ENCODE measurements at regions not wholly inside any gene's neighbourhood (a gene's known extent, or its start where the extent isn't known, plus 50 kb on each side); places are given as distances from the start of the nearest gene placed in this dataset.

DNA sequence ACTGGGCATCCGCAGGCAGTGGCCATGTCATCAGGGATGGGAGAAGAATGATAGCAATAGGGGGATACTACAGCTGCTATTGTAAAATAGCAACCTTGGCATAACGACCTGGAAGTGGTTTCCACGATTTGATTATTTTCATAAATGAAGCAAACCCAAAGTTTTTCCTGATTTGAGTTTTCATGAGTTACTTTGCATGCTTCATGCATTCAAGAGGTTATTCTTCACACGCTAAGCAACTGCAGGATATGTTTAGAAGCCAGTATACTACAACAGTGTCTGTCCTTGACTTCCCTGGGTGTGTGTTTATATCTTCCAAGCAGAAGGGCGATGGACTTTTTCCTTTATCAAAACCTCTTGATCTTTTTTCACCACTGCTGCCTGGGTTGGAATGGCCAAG is 281.1 kb upstream of the DUSP10 start:
- no peak for DNase-seq (ENCODE audit: low spot score)
- in situ Hi-C loops (cut with MboI; ENCODE audit: low sequenced_read_pairs, unreplicated experiment) = no loop called here
- TF ChIP-seq, protein P1, sequence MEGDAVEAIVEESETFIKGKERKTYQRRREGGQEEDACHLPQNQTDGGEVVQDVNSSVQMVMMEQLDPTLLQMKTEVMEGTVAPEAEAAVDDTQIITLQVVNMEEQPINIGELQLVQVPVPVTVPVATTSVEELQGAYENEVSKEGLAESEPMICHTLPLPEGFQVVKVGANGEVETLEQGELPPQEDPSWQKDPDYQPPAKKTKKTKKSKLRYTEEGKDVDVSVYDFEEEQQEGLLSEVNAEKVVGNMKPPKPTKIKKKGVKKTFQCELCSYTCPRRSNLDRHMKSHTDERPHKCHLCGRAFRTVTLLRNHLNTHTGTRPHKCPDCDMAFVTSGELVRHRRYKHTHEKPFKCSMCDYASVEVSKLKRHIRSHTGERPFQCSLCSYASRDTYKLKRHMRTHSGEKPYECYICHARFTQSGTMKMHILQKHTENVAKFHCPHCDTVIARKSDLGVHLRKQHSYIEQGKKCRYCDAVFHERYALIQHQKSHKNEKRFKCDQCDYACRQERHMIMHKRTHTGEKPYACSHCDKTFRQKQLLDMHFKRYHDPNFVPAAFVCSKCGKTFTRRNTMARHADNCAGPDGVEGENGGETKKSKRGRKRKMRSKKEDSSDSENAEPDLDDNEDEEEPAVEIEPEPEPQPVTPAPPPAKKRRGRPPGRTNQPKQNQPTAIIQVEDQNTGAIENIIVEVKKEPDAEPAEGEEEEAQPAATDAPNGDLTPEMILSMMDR (IDR thresholded peaks at IDR 0.05; ENCODE audit: borderline replicate concordance, control extremely low read depth, extremely low read depth, insufficient read depth, missing control alignments) = no peak

DNA sequence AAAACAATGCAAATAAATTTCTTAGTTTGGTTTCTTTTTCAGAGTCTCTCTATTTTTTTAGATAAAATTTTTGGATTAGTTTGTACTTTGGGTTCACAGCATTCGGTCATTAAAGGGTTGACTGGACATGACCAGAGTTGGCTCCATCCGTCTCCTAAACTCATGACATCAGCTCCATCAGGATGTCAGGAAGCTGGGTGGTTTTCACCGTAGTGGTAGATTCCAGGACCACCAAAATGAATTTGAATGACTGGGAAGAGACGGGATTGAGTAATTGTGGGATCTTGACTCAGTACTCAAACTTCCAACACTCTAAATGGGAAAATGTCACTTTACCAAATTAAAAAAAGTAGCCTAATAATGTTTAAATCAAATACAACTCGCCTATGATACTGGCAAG is 279.2 kb upstream of the DUSP10 start:
- TF ChIP-seq, protein P1 (IDR thresholded peaks at IDR 0.05; ENCODE audit: borderline replicate concordance, control extremely low read depth, extremely low read depth, insufficient read depth, missing control alignments) = no peak
- in situ Hi-C loops (cut with MboI; ENCODE audit: low sequenced_read_pairs, unreplicated experiment) = no loop called here
- no peak for DNase-seq (ENCODE audit: low spot score)

DNA sequence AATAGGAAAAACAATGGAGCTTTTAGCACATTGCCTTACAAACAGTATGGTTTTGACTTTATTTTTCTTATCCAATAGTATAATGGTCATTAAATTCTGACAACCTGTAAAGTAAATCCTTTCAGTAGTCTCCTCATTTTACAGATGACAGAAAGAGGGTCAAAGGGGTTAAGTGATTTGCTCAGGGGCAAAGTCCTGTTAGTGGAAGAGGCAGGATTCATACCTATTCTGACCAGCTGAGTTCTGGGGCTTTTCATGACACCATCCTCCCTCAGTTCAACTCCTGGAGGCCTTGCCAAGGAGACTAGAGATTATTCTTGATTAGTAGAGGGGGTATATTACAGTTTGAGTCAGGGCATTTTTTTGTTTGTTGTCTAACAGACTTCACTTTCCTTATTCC is 278.7 kb upstream of the DUSP10 start:
- TF ChIP-seq, protein P1 (IDR thresholded peaks at IDR 0.05; ENCODE audit: borderline replicate concordance, control extremely low read depth, extremely low read depth, insufficient read depth, missing control alignments) = no peak
- DNase-seq (ENCODE audit: low spot score) = no peak
- in situ Hi-C loops (cut with MboI; ENCODE audit: low sequenced_read_pairs, unreplicated experiment) = no loop called here

DNA sequence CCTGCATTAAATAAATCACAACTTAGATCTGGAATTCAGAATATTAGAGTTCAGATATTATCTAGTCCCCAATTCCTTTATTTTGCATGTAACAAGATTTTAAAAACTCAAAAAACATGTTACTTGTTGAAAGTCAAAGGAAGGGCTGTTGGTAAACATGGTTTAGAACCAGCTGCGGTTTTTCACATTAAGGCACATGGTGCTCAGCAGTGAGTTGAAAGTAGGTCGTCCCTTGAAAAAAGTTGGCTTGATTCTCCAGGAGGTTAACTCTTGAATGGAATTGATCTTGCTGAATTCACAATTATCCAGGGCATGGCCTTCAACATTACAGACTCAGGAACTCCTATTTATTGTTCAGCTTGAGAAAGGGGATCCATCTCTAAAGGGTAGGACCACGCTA is 277.1 kb upstream of the DUSP10 start:
- TF ChIP-seq, protein P1 (IDR thresholded peaks at IDR 0.05; ENCODE audit: borderline replicate concordance, control extremely low read depth, extremely low read depth, insufficient read depth, missing control alignments) = no peak
- in situ Hi-C loops (cut with MboI; ENCODE audit: low sequenced_read_pairs, unreplicated experiment) = no loop called here
- no peak for DNase-seq (ENCODE audit: low spot score)

DNA sequence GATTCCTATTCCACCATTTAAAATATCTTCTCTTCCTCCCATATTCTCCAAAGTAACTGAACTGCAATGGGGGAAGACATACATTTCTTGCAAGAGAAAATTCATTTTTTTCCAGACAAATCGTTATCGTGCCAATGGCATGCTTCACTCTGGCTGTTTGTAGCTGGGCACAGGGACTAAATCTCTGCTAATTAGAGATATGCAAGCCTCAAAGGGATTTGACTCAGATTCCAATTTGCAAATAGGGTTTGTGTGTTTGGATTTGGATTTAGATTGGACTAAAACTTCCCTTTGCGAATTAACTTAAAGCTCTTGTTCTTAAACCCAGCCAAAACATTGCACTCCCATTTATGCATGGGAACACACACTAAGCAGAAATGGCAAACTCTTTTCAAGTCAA is 276.2 kb upstream of the DUSP10 start:
- in situ Hi-C loops (cut with MboI; ENCODE audit: low sequenced_read_pairs, unreplicated experiment) = no loop called here
- TF ChIP-seq, protein P1 (IDR thresholded peaks at IDR 0.05; ENCODE audit: borderline replicate concordance, control extremely low read depth, extremely low read depth, insufficient read depth, missing control alignments) = no peak
- no peak for DNase-seq (ENCODE audit: low spot score)

DNA sequence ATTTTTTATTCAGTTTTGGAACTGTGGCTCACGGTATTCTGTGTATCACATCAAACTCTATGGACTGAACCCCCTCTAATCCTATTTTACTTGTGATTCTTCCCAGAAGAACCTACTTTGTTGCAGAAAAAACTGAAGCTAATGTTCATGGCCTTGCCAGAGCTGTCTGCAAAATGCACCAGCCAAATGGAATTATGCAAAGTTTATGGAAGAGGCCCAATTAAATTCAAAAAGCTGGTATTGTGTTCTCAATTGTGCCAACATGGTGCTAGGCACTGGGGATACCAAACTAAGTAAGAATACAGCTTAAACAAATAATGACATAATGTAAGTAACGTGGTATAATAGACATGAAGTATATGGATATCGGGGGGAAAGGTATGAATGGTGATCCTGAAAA is 273.8 kb upstream of the DUSP10 start:
- in situ Hi-C loops (cut with MboI; ENCODE audit: low sequenced_read_pairs, unreplicated experiment) = no loop called here
- TF ChIP-seq, protein P1 (IDR thresholded peaks at IDR 0.05; ENCODE audit: borderline replicate concordance, control extremely low read depth, extremely low read depth, insufficient read depth, missing control alignments) = no peak
- DNase-seq (ENCODE audit: low spot score) = no peak

DNA sequence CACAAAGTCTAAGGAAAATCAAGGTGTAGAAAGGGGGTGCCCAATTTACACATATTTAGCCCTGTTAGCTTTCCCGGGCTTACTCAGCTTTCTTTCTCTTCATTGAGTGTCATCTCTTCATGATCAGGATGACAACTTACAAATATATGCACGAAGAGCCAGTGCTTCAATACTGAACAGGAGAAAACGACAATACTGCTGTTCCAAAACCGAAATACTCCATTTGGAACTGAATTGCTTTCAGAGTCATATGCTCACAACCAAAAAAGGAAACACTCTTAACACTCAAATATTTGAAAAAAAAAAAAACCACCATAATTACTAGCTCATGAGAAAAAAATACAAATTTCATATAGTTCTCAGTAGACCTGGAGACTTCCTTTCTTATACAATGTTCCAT is 272.1 kb upstream of the DUSP10 start:
- in situ Hi-C loops (cut with MboI; ENCODE audit: low sequenced_read_pairs, unreplicated experiment) = no loop called here
- TF ChIP-seq, protein P1 (IDR thresholded peaks at IDR 0.05; ENCODE audit: borderline replicate concordance, control extremely low read depth, extremely low read depth, insufficient read depth, missing control alignments) = no peak
- no peak for DNase-seq (ENCODE audit: low spot score)

Data from GM13976 (cell line).